OCI-LY1 (cell line): ENCODE measurements at regions not wholly inside any gene's neighbourhood (a gene's known extent, or its start where the extent isn't known, plus 50 kb on each side); places are given as distances from the start of the nearest gene placed in this dataset.

Source experiments
- CTCF ChIP-seq: fragments of 200-600 bp; sonication (generic), shearing (Covaris generic); IDR thresholded peaks from 2 replicates; pipeline ENCODE4 v1.5.1; 2017; ENCODE audit warnings: mild to moderate bottlenecking, antibody characterized with exemption, low read length, moderate library complexity, mixed read lengths
- EZH2 ChIP-seq: fragments of 200-600 bp; sonication (generic), shearing (Covaris generic); IDR thresholded peaks from 2 replicates; pipeline ENCODE4 v1.8.0; 2017; ENCODE audit warnings: borderline replicate concordance, mixed run types, mild to moderate bottlenecking, antibody characterized with exemption, low read length, moderate library complexity, mixed read lengths

- TF ChIP-seq CTCF = no peak
- TF ChIP-seq EZH2 = no peak
Measured at GRCh38 chr15:70248116-70249025, 150.7 kb upstream of the TLE3 start.
